HL-60 (cell line): ENCODE measurements at regions not wholly inside any gene's neighbourhood (a gene's known extent, or its start where the extent isn't known, plus 50 kb on each side); places are given as distances from the start of the nearest gene placed in this dataset.

Experiments
- DNase-seq, 2 experiments: peaks; one replicate each; pipeline ENCODE4 v3.0.0-alpha.2; 2010 to 2020; ENCODE audit warnings: low read depth in 1 of 2, low spot score in 1 of 2
- H3K27ac ChIP-seq: fragments of 250-450 bp; sonication (Bioruptor Pico); replicated peaks from 2 replicates; pipeline ENCODE4 v1.5.1; 2020; ENCODE audit warnings: mild to moderate bottlenecking, moderate library complexity
- H3K27me3 ChIP-seq: fragments of 250-450 bp; sonication (Bioruptor Pico); 2 replicates; pipeline ENCODE4 v1.5.1; 2021; ENCODE audit warnings: mild to moderate bottlenecking, moderate library complexity; ENCODE audit not compliant: insufficient read depth, poor library complexity, severe bottlenecking
- H3K4me3 ChIP-seq: replicated peaks from 2 replicates; pipeline ENCODE4 v1.5.1; 2011; ENCODE audit warnings: mild to moderate bottlenecking, control low read depth, low read length; ENCODE audit not compliant: insufficient read depth
- POLR2AphosphoS5 ChIP-seq: IDR thresholded peaks from 2 replicates; pipeline ENCODE4 v1.6.1; 2012; ENCODE audit warnings: low read depth
- SPI1 ChIP-seq: IDR thresholded peaks from 2 replicates; pipeline ENCODE4 v1.6.1; 2012; ENCODE audit warnings: low read depth, mild to moderate bottlenecking, borderline replicate concordance
- TF ChIP-seq, protein P1 (sequence below): IDR thresholded peaks from 2 replicates; pipeline ENCODE4 v1.6.1; 2012; ENCODE audit warnings: low read depth; ENCODE audit not compliant: insufficient replicate concordance

DNA sequence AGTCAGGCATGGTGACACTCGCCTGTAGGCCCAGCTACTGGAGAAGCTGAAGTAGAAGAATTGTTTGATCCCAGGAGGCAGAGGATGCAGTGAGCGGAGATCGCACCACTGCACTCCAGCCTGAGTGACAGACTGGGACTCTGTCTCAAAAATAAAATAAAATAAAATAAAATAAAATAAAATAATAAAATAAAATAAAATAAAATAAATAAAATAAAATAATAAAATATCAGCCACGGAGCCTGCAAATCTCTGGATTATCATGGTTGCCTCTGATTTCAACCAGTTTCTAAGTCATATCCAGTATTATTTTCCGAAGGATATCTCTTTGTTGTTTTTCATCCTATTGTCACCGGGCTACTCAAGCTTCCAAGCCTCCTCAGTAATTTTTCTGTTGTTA is 51.7 kb upstream of the FZD8 start:
- Histone ChIP-seq H3K4me3 (no peak overlapping the region), H3K27me3 (no peaks in the 10 kb centered on the region), H3K27ac (no peak overlapping the region)
- no peak for DNase-seq
- TF ChIP-seq, protein P1, sequence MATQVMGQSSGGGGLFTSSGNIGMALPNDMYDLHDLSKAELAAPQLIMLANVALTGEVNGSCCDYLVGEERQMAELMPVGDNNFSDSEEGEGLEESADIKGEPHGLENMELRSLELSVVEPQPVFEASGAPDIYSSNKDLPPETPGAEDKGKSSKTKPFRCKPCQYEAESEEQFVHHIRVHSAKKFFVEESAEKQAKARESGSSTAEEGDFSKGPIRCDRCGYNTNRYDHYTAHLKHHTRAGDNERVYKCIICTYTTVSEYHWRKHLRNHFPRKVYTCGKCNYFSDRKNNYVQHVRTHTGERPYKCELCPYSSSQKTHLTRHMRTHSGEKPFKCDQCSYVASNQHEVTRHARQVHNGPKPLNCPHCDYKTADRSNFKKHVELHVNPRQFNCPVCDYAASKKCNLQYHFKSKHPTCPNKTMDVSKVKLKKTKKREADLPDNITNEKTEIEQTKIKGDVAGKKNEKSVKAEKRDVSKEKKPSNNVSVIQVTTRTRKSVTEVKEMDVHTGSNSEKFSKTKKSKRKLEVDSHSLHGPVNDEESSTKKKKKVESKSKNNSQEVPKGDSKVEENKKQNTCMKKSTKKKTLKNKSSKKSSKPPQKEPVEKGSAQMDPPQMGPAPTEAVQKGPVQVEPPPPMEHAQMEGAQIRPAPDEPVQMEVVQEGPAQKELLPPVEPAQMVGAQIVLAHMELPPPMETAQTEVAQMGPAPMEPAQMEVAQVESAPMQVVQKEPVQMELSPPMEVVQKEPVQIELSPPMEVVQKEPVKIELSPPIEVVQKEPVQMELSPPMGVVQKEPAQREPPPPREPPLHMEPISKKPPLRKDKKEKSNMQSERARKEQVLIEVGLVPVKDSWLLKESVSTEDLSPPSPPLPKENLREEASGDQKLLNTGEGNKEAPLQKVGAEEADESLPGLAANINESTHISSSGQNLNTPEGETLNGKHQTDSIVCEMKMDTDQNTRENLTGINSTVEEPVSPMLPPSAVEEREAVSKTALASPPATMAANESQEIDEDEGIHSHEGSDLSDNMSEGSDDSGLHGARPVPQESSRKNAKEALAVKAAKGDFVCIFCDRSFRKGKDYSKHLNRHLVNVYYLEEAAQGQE = no peak
- TF ChIP-seq SPI1 (no peak), POLR2AphosphoS5 (no peak)
